OCI-LY3 (cell line): ENCODE measurements at regions not wholly inside any gene's neighbourhood (a gene's known extent, or its start where the extent isn't known, plus 50 kb on each side); places are given as distances from the start of the nearest gene placed in this dataset.

Experiments used
- H2AFZ ChIP-seq: fragments of 200-600, 300-600 bp; shearing (Covaris generic); 2 replicates; pipeline ENCODE4 v1.6.0; 2014; ENCODE audit warnings: antibody characterized with exemption, low read depth, low read length
- H3K27ac ChIP-seq: fragments of 200-600, 300-600 bp; sonication (generic); 2 replicates; pipeline ENCODE4 v1.5.1; 2014; ENCODE audit warnings: mild to moderate bottlenecking, low read length, moderate library complexity, mixed read lengths
- H3K27me3 ChIP-seq: fragments of 200-600, 300-600 bp; sonication (generic); 2 replicates; pipeline ENCODE4 v1.6.1; 2014; ENCODE audit warnings: low read depth, low read length, mixed read lengths
- H3K36me3 ChIP-seq: fragments of 200-600, 300-600 bp; sonication (generic); replicated peaks from 2 replicates; pipeline ENCODE3; 2014; ENCODE audit warnings: low read depth, low read length, mixed read lengths
- H3K4me1 ChIP-seq: fragments of 300-600, 200-600 bp; sonication (generic); 2 replicates; pipeline ENCODE4 v1.6.1; 2014; ENCODE audit warnings: low read length, mixed read lengths
- H3K4me2 ChIP-seq: fragments of 200-600, 300-600 bp; sonication (generic); 2 replicates; pipeline ENCODE4 v1.6.1; 2014; ENCODE audit warnings: low read length, mixed read lengths
- H3K4me3 ChIP-seq: fragments of 300-600, 200-600 bp; sonication (generic); 2 replicates; pipeline ENCODE4 v1.5.1; 2014; ENCODE audit warnings: antibody characterized with exemption, mild to moderate bottlenecking, low read length, moderate library complexity
- H3K79me2 ChIP-seq: fragments of 300-600, 200-600 bp; shearing (Covaris generic); 2 replicates; pipeline ENCODE4 v1.6.1; 2014; ENCODE audit warnings: mild to moderate bottlenecking, low read length, mixed read lengths
- H3K9ac ChIP-seq: fragments of 300-600, 200-600 bp; shearing (Covaris generic); 2 replicates; pipeline ENCODE4 v1.6.0; 2014; ENCODE audit warnings: mild to moderate bottlenecking, low read length, moderate library complexity
- H3K9me3 ChIP-seq: fragments of 200-600, 300-600 bp; shearing (Covaris generic); 2 replicates; pipeline ENCODE4 v1.6.1; 2014; ENCODE audit warnings: low read length, mixed read lengths; ENCODE audit not compliant: insufficient read depth
- H4K20me1 ChIP-seq: fragments of 200-600, 300-600 bp; sonication (generic); 2 replicates; pipeline ENCODE4 v1.6.1; 2016; ENCODE audit warnings: low read length, mixed read lengths; ENCODE audit not compliant: insufficient read depth
- CTCF ChIP-seq: fragments of 200-600, 300-600 bp; sonication (generic); IDR thresholded peaks from 2 replicates; pipeline ENCODE4 v1.5.1; 2014; ENCODE audit warnings: antibody characterized with exemption, low read length, low read depth
- EZH2phosphoT487 ChIP-seq: fragments of 200-600 bp; shearing (Covaris generic); IDR thresholded peaks from 2 replicates; pipeline ENCODE4 v1.6.1; 2018; ENCODE audit warnings: antibody characterized with exemption, mixed run types, low read depth

- Histone ChIP-seq H3K27ac (no peak overlapping the region), H4K20me1 (no peaks in the 10 kb centered on the region), H2AFZ (no peak overlapping the region), H3K79me2 (no peaks in the 10 kb centered on the region), H3K9ac (no peak overlapping the region), H3K4me1 (no peaks in the 10 kb centered on the region), H3K9me3 (no peaks in the 10 kb centered on the region), H3K4me3 (no peak overlapping the region), H3K36me3 (no peaks in the 10 kb centered on the region), H3K4me2 (no peak overlapping the region), H3K27me3 (no peaks in the 10 kb centered on the region)
- TF ChIP-seq CTCF, result no peak
Measured at GRCh38 chrX:129071390-129071789, 451.9 kb downstream of the SMARCA1 start.

GRCh38 chrX:129065895-129066294 lies 457.4 kb downstream of the SMARCA1 start:
- no peak overlapping the region for H3K9ac ChIP-seq
- H3K79me2 ChIP-seq, result no peaks in the 10 kb centered on the region
- no peak overlapping the region for H3K4me2 ChIP-seq
- no peaks in the 10 kb centered on the region for H4K20me1 ChIP-seq
- no peaks in the 10 kb centered on the region for H3K36me3 ChIP-seq
- H3K27me3 ChIP-seq, result no peaks in the 10 kb centered on the region
- H3K27ac ChIP-seq, result no peak overlapping the region
- H3K9me3 ChIP-seq, result no peaks in the 10 kb centered on the region
- TF ChIP-seq EZH2phosphoT487, result no peak
- TF ChIP-seq CTCF, result no peak
- no peak overlapping the region for H3K4me3 ChIP-seq
- H3K4me1 ChIP-seq, result no peaks in the 10 kb centered on the region
- H2AFZ ChIP-seq, result no peak overlapping the region

DNA sequence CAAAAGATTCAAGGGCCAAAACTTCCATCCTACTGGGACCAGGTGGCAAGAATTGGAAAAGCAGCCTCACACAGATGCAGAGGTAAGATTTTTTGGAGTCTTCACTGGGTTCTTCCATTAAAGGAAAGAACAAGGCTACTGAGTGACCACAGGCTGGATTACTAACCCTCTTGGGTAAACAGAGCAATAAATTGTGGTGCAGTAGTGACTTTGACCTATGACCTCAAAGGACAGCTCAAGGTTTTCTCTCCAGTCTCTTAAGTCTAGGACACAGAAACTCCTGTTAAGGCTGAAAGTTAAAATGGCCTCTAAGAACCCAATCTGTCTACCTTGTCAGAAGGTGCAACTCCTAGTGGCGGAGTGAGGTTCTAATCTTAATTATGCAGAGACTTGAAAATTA lies 464.9 kb downstream of the SMARCA1 start:
- H3K36me3 ChIP-seq, result no peaks in the 10 kb centered on the region
- TF ChIP-seq EZH2phosphoT487 (no peak), CTCF (no peak)

DNA sequence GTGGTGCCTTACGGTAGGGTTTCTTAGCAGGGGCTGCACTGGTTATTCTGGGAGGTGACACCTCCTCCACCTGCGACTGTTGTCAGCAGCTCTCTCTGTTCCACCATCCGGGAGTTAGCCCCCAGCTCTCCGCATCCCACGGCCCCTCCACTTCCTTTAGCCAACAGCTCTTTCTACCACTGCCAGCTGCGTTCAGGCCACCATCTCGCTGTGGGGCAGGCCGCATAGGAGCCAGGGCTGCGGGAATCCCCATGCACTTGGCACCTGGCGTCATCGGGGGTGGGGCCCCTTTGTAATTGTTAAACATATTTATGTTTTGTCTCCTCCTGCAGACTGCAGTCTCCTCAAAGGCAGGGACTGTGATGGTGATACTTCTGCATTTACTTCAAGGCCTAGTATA lies 480.2 kb downstream of the SMARCA1 start:
- H3K79me2 ChIP-seq, result no peaks in the 10 kb centered on the region
- no peak overlapping the region for H3K4me3 ChIP-seq
- H3K9me3 ChIP-seq, result no peaks in the 10 kb centered on the region
- H2AFZ ChIP-seq, result no peak overlapping the region
- no peak overlapping the region for H3K9ac ChIP-seq
- no peak overlapping the region for H3K4me2 ChIP-seq
- no peaks in the 10 kb centered on the region for H3K27me3 ChIP-seq
- no peaks in the 10 kb centered on the region for H3K36me3 ChIP-seq
- no peaks in the 10 kb centered on the region for H3K4me1 ChIP-seq
- H4K20me1 ChIP-seq, result no peaks in the 10 kb centered on the region
- TF ChIP-seq CTCF, result no peak
- no peak for TF ChIP-seq EZH2phosphoT487
- no peak overlapping the region for H3K27ac ChIP-seq

More for the DNA sequence above, 464.9 kb downstream of the SMARCA1 start:
- Histone ChIP-seq H3K9ac (no peak overlapping the region), H3K4me1 (no peaks in the 10 kb centered on the region), H3K4me3 (no peak overlapping the region), H3K79me2 (no peaks in the 10 kb centered on the region), H3K4me2 (no peak overlapping the region), H3K27me3 (no peaks in the 10 kb centered on the region), H4K20me1 (no peaks in the 10 kb centered on the region), H3K9me3 (no peaks in the 10 kb centered on the region), H2AFZ (no peak overlapping the region), H3K27ac (no peak overlapping the region)
